ENCODE measurements at regions not wholly inside any gene's neighbourhood (a gene's known extent, or its start where the extent isn't known, plus 50 kb on each side); places are given as distances from the start of the nearest gene placed in this dataset.

DNA sequence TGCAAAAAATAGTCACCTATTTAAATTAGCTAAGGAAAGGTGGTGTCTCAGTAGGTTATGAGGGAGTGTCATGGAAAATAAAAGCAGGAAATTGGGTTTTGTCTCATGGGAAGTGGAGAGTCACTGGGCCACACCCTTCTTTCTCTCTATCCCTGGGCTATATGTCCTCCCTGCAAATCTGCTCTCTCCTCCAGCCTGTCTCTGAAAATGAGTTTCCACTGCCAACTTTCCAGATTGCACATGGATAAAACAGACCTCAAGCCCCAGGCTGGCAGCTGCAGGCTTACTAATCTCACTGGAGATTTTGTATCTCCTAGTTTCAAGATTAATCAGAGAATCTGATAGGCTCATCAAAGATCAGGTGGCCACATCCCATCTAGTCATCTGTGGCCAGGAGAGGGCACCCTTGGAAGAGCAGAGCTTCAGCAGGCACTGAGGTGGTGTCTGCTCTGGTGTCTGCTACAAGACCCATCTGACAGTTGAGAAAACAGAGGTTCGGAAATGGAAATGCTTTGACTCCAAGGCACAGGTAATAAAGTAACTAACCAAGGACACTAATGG is 178.9 kb downstream of the MSX2 start:
- Mint-ChIP-seq H3K9me3 (ENCODE audit: unreplicated experiment) (no peaks in the 10 kb centered on the region), H3K27me3 (ENCODE audit: insufficient read depth, unreplicated experiment) (peaks cover 16% of the 10 kb centered on the region), H3K4me1 (ENCODE audit: low read depth, unreplicated experiment) (no peaks in the 10 kb centered on the region), H3K36me3 (ENCODE audit: insufficient read depth, unreplicated experiment) (no peaks in the 10 kb centered on the region), H3K27ac (ENCODE audit: unreplicated experiment) (no peak overlapping the region), H3K4me3 (ENCODE audit: unreplicated experiment) (no peak overlapping the region)
- intact Hi-C loops (cut with micrococcal nuclease; ENCODE audit: unreplicated experiment) = loop anchor here (5.0 kb wide), 1 partner anchor 34 kb away; no protein-coding TSS in a partner anchor
- ChIA-PET CTCF (interaction anchor here (0.7 kb wide), 1 partner anchor 120 kb away, joined by 3 read pairs; no protein-coding TSS in a partner anchor), POLR2A (no interaction called here)
- no peak for DNase-seq
- TF ChIP-seq, protein P1, sequence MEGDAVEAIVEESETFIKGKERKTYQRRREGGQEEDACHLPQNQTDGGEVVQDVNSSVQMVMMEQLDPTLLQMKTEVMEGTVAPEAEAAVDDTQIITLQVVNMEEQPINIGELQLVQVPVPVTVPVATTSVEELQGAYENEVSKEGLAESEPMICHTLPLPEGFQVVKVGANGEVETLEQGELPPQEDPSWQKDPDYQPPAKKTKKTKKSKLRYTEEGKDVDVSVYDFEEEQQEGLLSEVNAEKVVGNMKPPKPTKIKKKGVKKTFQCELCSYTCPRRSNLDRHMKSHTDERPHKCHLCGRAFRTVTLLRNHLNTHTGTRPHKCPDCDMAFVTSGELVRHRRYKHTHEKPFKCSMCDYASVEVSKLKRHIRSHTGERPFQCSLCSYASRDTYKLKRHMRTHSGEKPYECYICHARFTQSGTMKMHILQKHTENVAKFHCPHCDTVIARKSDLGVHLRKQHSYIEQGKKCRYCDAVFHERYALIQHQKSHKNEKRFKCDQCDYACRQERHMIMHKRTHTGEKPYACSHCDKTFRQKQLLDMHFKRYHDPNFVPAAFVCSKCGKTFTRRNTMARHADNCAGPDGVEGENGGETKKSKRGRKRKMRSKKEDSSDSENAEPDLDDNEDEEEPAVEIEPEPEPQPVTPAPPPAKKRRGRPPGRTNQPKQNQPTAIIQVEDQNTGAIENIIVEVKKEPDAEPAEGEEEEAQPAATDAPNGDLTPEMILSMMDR (IDR thresholded peaks at IDR 0.05; ENCODE audit: insufficient read depth in 1 of 2, low read depth in 1 of 2, low read length in 1 of 2, severe bottlenecking in 1 of 2, unreplicated experiment in 1 of 2) = peak in 1 of 2 experiments; percentile 10
- no peaks in the 10 kb centered on the region for H3K9me3 ChIP-seq
- H3K27me3 ChIP-seq (replicated peaks; ENCODE audit: control insufficient read depth, insufficient read depth, low read length) = no peaks in the 10 kb centered on the region; the same call in 1 of the 2 replicates
- H3K4me1 ChIP-seq = no peaks in the 10 kb centered on the region
- BruUV-seq (replicated peaks) = no TSS peak
- no peaks in the 10 kb centered on the region for H3K36me3 ChIP-seq (ENCODE audit: control insufficient read depth, insufficient read depth, low read length)
- no peak overlapping the region for H3K4me3 ChIP-seq (ENCODE audit: low read depth, low read length)

DNA sequence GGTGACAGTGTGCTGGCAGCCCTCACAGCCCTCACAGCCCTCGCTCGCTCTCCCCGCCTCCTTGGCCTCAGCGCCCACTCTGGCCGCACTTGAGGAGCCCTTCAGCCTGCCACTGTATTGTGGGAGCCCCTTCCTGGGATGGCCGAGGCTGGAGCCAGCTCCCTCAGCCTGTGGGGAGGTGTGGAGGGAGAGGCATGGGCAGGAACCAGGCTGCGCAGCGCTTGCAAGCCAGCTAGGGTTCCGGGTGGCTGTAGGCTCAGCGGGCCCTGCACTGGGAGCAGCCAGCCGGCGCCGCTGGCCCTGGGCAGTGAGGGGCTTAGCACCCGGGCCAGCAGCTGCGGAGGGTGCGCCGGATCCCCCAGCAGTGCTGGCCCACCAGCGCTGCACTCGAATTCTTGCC is 177.0 kb downstream of the MSX2 start:
- Histone ChIP-seq H3K4me1 (no peaks in the 10 kb centered on the region), H3K9me3 (no peaks in the 10 kb centered on the region), H3K36me3 (ENCODE audit: control insufficient read depth, insufficient read depth, low read length) (no peaks in the 10 kb centered on the region), H3K27me3 (replicated peaks; ENCODE audit: control insufficient read depth, insufficient read depth, low read length) (no peaks in the 10 kb centered on the region; the same call in 1 of the 2 replicates), H3K4me3 (ENCODE audit: low read depth, low read length) (no peak overlapping the region)
- Mint-ChIP-seq H3K4me3 (ENCODE audit: unreplicated experiment) (no peak overlapping the region), H3K36me3 (ENCODE audit: insufficient read depth, unreplicated experiment) (no peaks in the 10 kb centered on the region), H3K9me3 (ENCODE audit: unreplicated experiment) (no peaks in the 10 kb centered on the region), H3K27ac (ENCODE audit: unreplicated experiment) (no peak overlapping the region), H3K4me1 (ENCODE audit: low read depth, unreplicated experiment) (no peaks in the 10 kb centered on the region), H3K27me3 (ENCODE audit: insufficient read depth, unreplicated experiment) (peaks cover 14% of the 10 kb centered on the region)
- CTCF ChIA-PET = no interaction called here
- TF ChIP-seq, protein P1 (IDR thresholded peaks at IDR 0.05; ENCODE audit: insufficient read depth in 1 of 2, low read depth in 1 of 2, low read length in 1 of 2, severe bottlenecking in 1 of 2, unreplicated experiment in 1 of 2) = no peak
- BruUV-seq (replicated peaks) = no TSS peak
- POLR2A ChIA-PET = no interaction called here
- intact Hi-C loops (cut with micrococcal nuclease; ENCODE audit: unreplicated experiment) = loop anchor here (5.0 kb wide), 1 partner anchor 36 kb away; no protein-coding TSS in a partner anchor
- no peak for DNase-seq

DNA sequence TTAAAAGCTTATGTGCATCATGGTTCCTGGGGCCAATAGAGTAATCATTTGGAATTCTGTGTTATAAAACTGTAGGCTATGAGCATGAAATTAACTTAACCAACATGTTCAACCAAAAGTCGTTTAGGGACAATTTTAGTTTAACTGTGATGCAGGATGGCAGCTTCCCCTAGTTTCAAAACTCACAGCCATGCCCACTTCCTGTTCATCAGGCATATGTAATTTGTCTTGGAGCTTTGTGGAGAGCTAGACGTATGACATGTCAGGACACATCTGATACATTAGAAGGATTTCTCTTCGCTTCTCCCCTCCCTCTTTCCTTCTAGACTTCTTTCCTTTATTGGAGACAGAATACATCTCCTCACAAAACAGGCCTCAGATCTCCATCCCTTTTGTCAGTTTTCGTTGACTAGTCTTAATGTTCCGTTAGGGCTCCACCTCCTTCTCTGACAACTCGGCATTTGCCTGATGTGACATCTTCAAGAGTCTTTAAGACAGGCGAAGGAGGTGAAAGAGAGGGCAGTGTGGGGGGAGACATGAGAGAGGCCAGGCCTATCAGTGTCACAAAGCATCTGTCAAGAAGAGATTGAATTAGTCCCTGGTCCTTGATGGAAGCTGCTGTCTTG is 176.0 kb downstream of the MSX2 start:
- no peaks in the 10 kb centered on the region for H3K36me3 Mint-ChIP-seq (ENCODE audit: insufficient read depth, unreplicated experiment)
- TF ChIP-seq, protein P1 (IDR thresholded peaks at IDR 0.05; ENCODE audit: insufficient read depth in 1 of 2, low read depth in 1 of 2, low read length in 1 of 2, severe bottlenecking in 1 of 2, unreplicated experiment in 1 of 2) = no peak
- H3K9me3 Mint-ChIP-seq (ENCODE audit: unreplicated experiment) = no peaks in the 10 kb centered on the region
- POLR2A ChIA-PET = no interaction called here
- intact Hi-C loops (cut with micrococcal nuclease; ENCODE audit: unreplicated experiment) = loop anchor here (5.0 kb wide), 1 partner anchor 37 kb away; no protein-coding TSS in a partner anchor
- no TSS peak for BruUV-seq (replicated peaks)
- Histone ChIP-seq H3K4me3 (ENCODE audit: low read depth, low read length) (no peak overlapping the region), H3K36me3 (ENCODE audit: control insufficient read depth, insufficient read depth, low read length) (no peaks in the 10 kb centered on the region), H3K4me1 (no peaks in the 10 kb centered on the region), H3K9me3 (no peaks in the 10 kb centered on the region), H3K27me3 (replicated peaks; ENCODE audit: control insufficient read depth, insufficient read depth, low read length) (no peaks in the 10 kb centered on the region; the same call in 1 of the 2 replicates)
- H3K27me3 Mint-ChIP-seq (ENCODE audit: insufficient read depth, unreplicated experiment) = peaks cover 7% of the 10 kb centered on the region
- no peak overlapping the region for H3K4me3 Mint-ChIP-seq (ENCODE audit: unreplicated experiment)
- no peaks in the 10 kb centered on the region for H3K4me1 Mint-ChIP-seq (ENCODE audit: low read depth, unreplicated experiment)
- no peak for DNase-seq
- no peak overlapping the region for H3K27ac Mint-ChIP-seq (ENCODE audit: unreplicated experiment)
- CTCF ChIA-PET = no interaction called here
